Hepatocyte (in vitro differentiated cells): ENCODE measurements at regions not wholly inside any gene's neighbourhood (a gene's known extent, or its start where the extent isn't known, plus 50 kb on each side); places are given as distances from the start of the nearest gene placed in this dataset.

ENCODE experiments used
- DNase-seq: peaks from one replicate; pipeline ENCODE4 v3.0.0-alpha.2; 2016; ENCODE audit warnings: low spot score
- H2AFZ ChIP-seq: fragments of 200-600 bp; sonication (generic); 2 replicates; pipeline ENCODE4 v1.6.0; 2016; ENCODE audit warnings: antibody characterized with exemption, mild to moderate bottlenecking
- H3K27ac ChIP-seq: fragments of 200-600 bp; sonication (generic); 2 replicates; pipeline ENCODE4 v1.5.1; 2016; ENCODE audit warnings: mild to moderate bottlenecking
- H3K27me3 ChIP-seq: fragments of 200-600 bp; sonication (generic); 2 replicates; pipeline ENCODE4 v1.6.1; 2016
- H3K36me3 ChIP-seq: fragments of 200-600 bp; sonication (generic); replicated peaks from 2 replicates; pipeline ENCODE4 v1.5.1; 2016; ENCODE audit warnings: low read depth; ENCODE audit not compliant: insufficient read depth
- H3K4me1 ChIP-seq: fragments of 200-600 bp; sonication (generic); 2 replicates; pipeline ENCODE4 v1.5.1; 2016; ENCODE audit warnings: mild to moderate bottlenecking, moderate library complexity; ENCODE audit not compliant: insufficient read depth
- H3K4me2 ChIP-seq: fragments of 200-600 bp; sonication (generic); 2 replicates; pipeline ENCODE4 v1.6.0; 2016
- H3K4me3 ChIP-seq: fragments of 200-600 bp; sonication (generic); 2 replicates; pipeline ENCODE4 v1.5.1; 2016; ENCODE audit warnings: mild to moderate bottlenecking
- H3K79me2 ChIP-seq: fragments of 200-600 bp; sonication (generic); 2 replicates; pipeline ENCODE4 v1.6.0; 2017; ENCODE audit warnings: mild to moderate bottlenecking
- H3K9me2 ChIP-seq: fragments of 200-600 bp; sonication (generic); replicated peaks from 2 replicates; pipeline ENCODE4 v1.6.0; 2017; ENCODE audit warnings: mild to moderate bottlenecking; ENCODE audit not compliant: insufficient read depth
- H3K9me3 ChIP-seq: fragments of 200-600 bp; sonication (generic); 2 replicates; pipeline ENCODE4 v1.5.1; 2016; ENCODE audit warnings: low read depth, mild to moderate bottlenecking
- H4K20me1 ChIP-seq: fragments of 200-600 bp; sonication (generic); 2 replicates; pipeline ENCODE4 v1.6.0; 2016; ENCODE audit warnings: mild to moderate bottlenecking; ENCODE audit not compliant: insufficient read depth, poor library complexity, severe bottlenecking
- EZH2 ChIP-seq: fragments of 200-600 bp; sonication (generic); IDR thresholded peaks from 2 replicates; pipeline ENCODE4 v1.6.1; 2016; ENCODE audit warnings: antibody characterized with exemption, mild to moderate bottlenecking, borderline replicate concordance
- EZH2phosphoT487 ChIP-seq: fragments of 200-600 bp; sonication (generic); IDR thresholded peaks from one replicate; pipeline ENCODE4 v1.6.1; 2018; ENCODE audit warnings: antibody characterized with exemption, mild to moderate bottlenecking, low read depth, moderate library complexity; ENCODE audit not compliant: unreplicated experiment, severe bottlenecking
- WGBS: methylation state at CpG from one replicate; pipeline ENCODE4 v1.1.6; 2016; ENCODE audit warnings: low lambda C conversion rate; ENCODE audit errors: missing lambda C conversion rate; 5-methylcytosine and 5-hydroxymethylcytosine counted together
- TF ChIP-seq, protein P1 (sequence below): fragments of 200-600 bp; sonication (generic); IDR thresholded peaks from 2 replicates; pipeline ENCODE4 v1.5.1; 2016; ENCODE audit warnings: antibody characterized with exemption, mild to moderate bottlenecking; ENCODE audit not compliant: poor library complexity

DNA sequence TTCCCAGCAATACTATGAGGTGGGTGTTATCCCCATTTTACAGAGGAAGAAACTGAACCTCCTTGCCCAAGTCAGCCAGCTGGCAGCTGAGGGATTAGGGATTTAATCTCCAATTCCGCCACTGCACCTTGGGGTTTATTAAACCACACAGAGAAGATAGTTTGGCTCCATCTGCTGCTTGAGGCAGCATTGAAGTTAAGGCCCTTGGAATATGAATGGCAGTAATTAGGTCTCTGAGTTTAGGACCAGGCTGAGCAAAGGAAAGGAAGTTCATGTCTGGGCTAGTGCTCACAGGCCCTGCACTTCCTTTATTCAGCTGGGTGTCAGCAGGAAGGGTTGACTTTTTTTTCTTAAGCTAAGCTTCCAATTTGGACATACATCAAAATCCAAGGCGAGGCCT, 86.9 kb upstream of the GDNF start:
- DNase-seq, result no peak
- no peak for TF ChIP-seq EZH2
- TF ChIP-seq, protein P1, sequence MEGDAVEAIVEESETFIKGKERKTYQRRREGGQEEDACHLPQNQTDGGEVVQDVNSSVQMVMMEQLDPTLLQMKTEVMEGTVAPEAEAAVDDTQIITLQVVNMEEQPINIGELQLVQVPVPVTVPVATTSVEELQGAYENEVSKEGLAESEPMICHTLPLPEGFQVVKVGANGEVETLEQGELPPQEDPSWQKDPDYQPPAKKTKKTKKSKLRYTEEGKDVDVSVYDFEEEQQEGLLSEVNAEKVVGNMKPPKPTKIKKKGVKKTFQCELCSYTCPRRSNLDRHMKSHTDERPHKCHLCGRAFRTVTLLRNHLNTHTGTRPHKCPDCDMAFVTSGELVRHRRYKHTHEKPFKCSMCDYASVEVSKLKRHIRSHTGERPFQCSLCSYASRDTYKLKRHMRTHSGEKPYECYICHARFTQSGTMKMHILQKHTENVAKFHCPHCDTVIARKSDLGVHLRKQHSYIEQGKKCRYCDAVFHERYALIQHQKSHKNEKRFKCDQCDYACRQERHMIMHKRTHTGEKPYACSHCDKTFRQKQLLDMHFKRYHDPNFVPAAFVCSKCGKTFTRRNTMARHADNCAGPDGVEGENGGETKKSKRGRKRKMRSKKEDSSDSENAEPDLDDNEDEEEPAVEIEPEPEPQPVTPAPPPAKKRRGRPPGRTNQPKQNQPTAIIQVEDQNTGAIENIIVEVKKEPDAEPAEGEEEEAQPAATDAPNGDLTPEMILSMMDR, result no peak
- no peak for TF ChIP-seq EZH2phosphoT487
- Histone ChIP-seq H3K27me3 (no peaks in the 10 kb centered on the region), H4K20me1 (no peaks in the 10 kb centered on the region), H3K4me3 (no peak overlapping the region), H3K9me2 (no peaks in the 10 kb centered on the region), H3K9me3 (no peaks in the 10 kb centered on the region), H3K27ac (no peak overlapping the region), H3K4me2 (no peak overlapping the region), H2AFZ (no peak overlapping the region), H3K36me3 (no peaks in the 10 kb centered on the region), H3K4me1 (no peaks in the 10 kb centered on the region), H3K79me2 (no peaks in the 10 kb centered on the region)
- 91% methylated on average over 2 of the region's 2 CpGs for WGBS

DNA sequence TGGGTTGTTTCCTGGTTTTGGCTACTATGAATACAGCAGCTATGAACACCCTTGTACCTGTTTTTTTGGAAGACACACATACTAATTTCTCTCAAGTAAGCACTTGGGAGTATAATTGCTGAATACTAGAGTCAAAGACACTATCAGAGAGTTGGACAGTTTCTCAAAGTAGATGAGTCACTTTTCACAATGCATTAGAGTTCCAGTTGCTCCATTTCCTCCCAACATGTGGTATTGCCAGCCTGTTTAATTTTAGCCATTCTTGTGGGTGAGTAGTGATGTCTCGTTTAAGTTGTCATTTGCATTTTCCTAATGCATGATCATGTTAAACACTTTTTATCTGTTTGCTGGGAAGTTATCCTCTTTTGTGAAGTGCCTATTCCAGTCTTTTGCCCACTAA, 81.6 kb upstream of the GDNF start:
- Histone ChIP-seq H4K20me1 (no peaks in the 10 kb centered on the region), H3K4me1 (no peaks in the 10 kb centered on the region), H3K4me3 (no peak overlapping the region), H3K9me3 (no peaks in the 10 kb centered on the region), H3K79me2 (no peaks in the 10 kb centered on the region), H2AFZ (no peak overlapping the region), H3K9me2 (no peaks in the 10 kb centered on the region), H3K36me3 (no peaks in the 10 kb centered on the region), H3K4me2 (no peak overlapping the region), H3K27me3 (no peaks in the 10 kb centered on the region), H3K27ac (no peak overlapping the region)
- TF ChIP-seq EZH2phosphoT487, result no peak
- TF ChIP-seq, protein P1, result no peak
- no peak for TF ChIP-seq EZH2
- no peak for DNase-seq
- WGBS, result 89% methylated on average over 1 of the region's 1 CpG

DNA sequence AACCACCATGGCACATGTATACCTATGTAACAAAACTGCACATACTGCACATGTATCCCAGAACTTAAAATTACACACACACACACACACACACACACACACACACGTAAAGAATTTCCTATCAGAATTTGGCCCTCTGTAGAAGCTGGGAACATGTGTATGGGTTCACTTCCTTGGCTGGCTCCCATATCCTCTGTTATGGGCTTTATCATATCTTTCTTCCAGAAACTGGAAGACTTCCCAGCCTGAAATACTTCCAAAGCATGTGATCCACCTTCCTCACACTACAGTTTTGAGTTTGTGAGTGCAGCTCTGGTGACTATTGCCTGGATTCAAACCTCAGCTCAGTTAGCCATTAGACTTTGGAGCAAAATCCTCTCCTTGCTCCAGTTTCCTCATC, 78.6 kb upstream of the GDNF start:
- Histone ChIP-seq H3K4me1 (peaks cover 3% of the 10 kb centered on the region), H3K27ac (no peak overlapping the region), H3K27me3 (no peaks in the 10 kb centered on the region), H3K4me3 (no peak overlapping the region), H2AFZ (no peak overlapping the region), H3K9me2 (no peaks in the 10 kb centered on the region), H3K9me3 (no peaks in the 10 kb centered on the region), H3K36me3 (no peaks in the 10 kb centered on the region), H3K79me2 (no peaks in the 10 kb centered on the region), H4K20me1 (no peaks in the 10 kb centered on the region), H3K4me2 (no peak overlapping the region)
- 94% methylated on average over 1 of the region's 1 CpG for WGBS
- TF ChIP-seq EZH2 (no peak), EZH2phosphoT487 (no peak)
- TF ChIP-seq, protein P1, result no peak
- no peak for DNase-seq

DNA sequence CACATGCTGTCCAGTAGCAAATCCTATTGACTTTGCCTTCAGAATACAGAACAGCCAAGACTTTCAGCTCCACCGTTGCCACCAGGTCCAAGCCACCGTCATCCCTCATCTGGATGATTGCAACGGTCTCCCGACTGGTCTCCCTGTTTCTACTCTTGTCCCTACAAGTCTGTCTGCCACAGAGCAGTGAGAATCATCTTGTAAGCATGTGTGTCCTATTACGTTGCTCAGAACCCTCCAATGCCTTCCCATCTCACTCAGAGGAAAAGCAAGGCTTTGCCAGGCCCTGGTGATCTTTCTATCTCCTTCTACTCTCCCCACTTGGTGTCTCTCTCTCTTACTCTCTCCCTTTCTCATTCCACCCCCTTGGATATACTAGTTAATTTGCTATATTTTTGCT, 76.7 kb upstream of the GDNF start:
- no peaks in the 10 kb centered on the region for H3K36me3 ChIP-seq
- no peak overlapping the region for H2AFZ ChIP-seq
- H3K27ac ChIP-seq, result no peak overlapping the region
- DNase-seq, result no peak
- no peaks in the 10 kb centered on the region for H3K9me3 ChIP-seq
- H3K9me2 ChIP-seq, result no peaks in the 10 kb centered on the region
- TF ChIP-seq, protein P1, result no peak
- no peaks in the 10 kb centered on the region for H4K20me1 ChIP-seq
- WGBS, result 91% methylated on average over 5 of the region's 5 CpGs
- H3K27me3 ChIP-seq, result no peaks in the 10 kb centered on the region
- no peak overlapping the region for H3K4me3 ChIP-seq
- peaks cover 3% of the 10 kb centered on the region for H3K4me1 ChIP-seq
- H3K4me2 ChIP-seq, result no peak overlapping the region
- H3K79me2 ChIP-seq, result no peaks in the 10 kb centered on the region
